Ovary (tissue), 7 donors: ENCODE measurements at regions not wholly inside any gene's neighbourhood (a gene's known extent, or its start where the extent isn't known, plus 50 kb on each side); places are given as distances from the start of the nearest gene placed in this dataset.

ENCODE experiments used
- DNase-seq, 5 donors: peaks; one replicate each; pipeline ENCODE4 v3.0.0-alpha.2; 2019 to 2020
- H3K27ac ChIP-seq, 2 donors: fragments of 200-600 bp; one replicate each; pipeline versions ENCODE4 v1.5.1 to v1.8.0; 2019 to 2022
- H3K27me3 ChIP-seq: fragments of 200-600 bp; one replicate; pipeline ENCODE4 v1.8.0; 2022
- H3K36me3 ChIP-seq: fragments of 200-600 bp; sonication (generic); one replicate; pipeline ENCODE4 v1.5.1; 2019
- H3K4me1 ChIP-seq: one replicate; pipeline ENCODE4 v1.8.1; 2013; ENCODE audit warnings: mild to moderate bottlenecking, moderate library complexity; ENCODE audit not compliant: insufficient read depth
- H3K4me3 ChIP-seq: fragments of 200-600 bp; sonication (generic); one replicate; pipeline ENCODE4 v1.5.1; 2017
- H3K9me3 ChIP-seq, 2 donors: fragments of 200-600 bp in 1 of 2; sonication (generic) in 1 of 2; one replicate each; pipeline versions ENCODE4 v1.5.1 to v1.8.1; 2013 to 2019; ENCODE audit warnings: mild to moderate bottlenecking in 1 of 2, moderate library complexity in 1 of 2
- CTCF ChIP-seq, 3 donors: fragments of 450-650 bp in 2 of 3; fragments of 200-600 bp in 1 of 3; IDR thresholded peaks; one replicate each; pipeline versions ENCODE4 v1.5.1 to v1.8.0; 2016 to 2022; ENCODE audit warnings: antibody characterized with exemption in 3 of 3, mild to moderate bottlenecking in 1 of 3
- EP300 ChIP-seq: sonication (generic); formaldehyde crosslinking; IDR thresholded peaks from one replicate; pipeline ENCODE4 v1.6.1; 2017; ENCODE audit warnings: antibody characterized with exemption
- POLR2A ChIP-seq: fragments of 450-650 bp; IDR thresholded peaks from one replicate; pipeline ENCODE4 v1.6.1; 2017; ENCODE audit warnings: antibody characterized with exemption, mild to moderate bottlenecking, moderate library complexity
- WGBS, 3 donors: extraction: QIAGEN DNeasy Blood & Tissue Kit in 1 of 3; methylation state at CpG; one replicate each; pipeline versions ENCODE4 v1.1.5 to v1.1.7; 2013 to 2017; 5-methylcytosine and 5-hydroxymethylcytosine counted together
- intact Hi-C, 4 donors: fragments of 100-400 bp; cut with DNase I; formaldehyde crosslinking; loops; one replicate each; pipeline versions ENCODE4 v1.11.0 to v1.15.1; 2022 to 2023
- donor health status: DM: no; HTN: no; CAD: no; lungs with moderate emphysema.
- donor health status: DM: no; HTN: no; CAD: no.
- donor health status: Bipolar disorder and iron deficiency.
- donor health status: DM: no; HTN: no; CAD: no.
- donor health status: DM: yes; HTN: yes; CAD: no.

- 10 to 32% (median 13%) methylated on average over 8 of the region's 8 CpGs for WGBS, 3 donors
Measured at GRCh38 chr4:38610966-38611431, 53.0 kb upstream of the KLF3 start.

GRCh38 chr4:38611676-38612075 is 52.3 kb upstream of the KLF3 start:
- 58 to 71% (median 69%) methylated on average over 3 of the region's 3 CpGs for WGBS, 3 donors
- H3K4me3 ChIP-seq: no peak overlapping the region
- no peak overlapping the region for H3K27ac ChIP-seq
- no peak for TF ChIP-seq CTCF (IDR thresholded peaks at IDR 0.05)
- TF ChIP-seq POLR2A: no peak
- TF ChIP-seq EP300: no peak
- H3K36me3 ChIP-seq: no peaks in the 10 kb centered on the region
- intact Hi-C loops: no loop called here
- no peaks in the 10 kb centered on the region for H3K27me3 ChIP-seq
- H3K9me3 ChIP-seq: no peaks in the 10 kb centered on the region
- H3K4me1 ChIP-seq: peaks cover 2% of the 10 kb centered on the region
- DNase-seq: no peak

More at GRCh38 chr4:38610966-38611431, 53.0 kb upstream of the KLF3 start:
- Histone ChIP-seq H3K4me3 (no peak overlapping the region), H3K4me1 (peaks cover 2% of the 10 kb centered on the region), H3K27me3 (no peaks in the 10 kb centered on the region), H3K36me3 (no peaks in the 10 kb centered on the region), H3K27ac (peak overlapping the region in 1 of 2 donors; percentile 41), H3K9me3 (no peaks in the 10 kb centered on the region)
- intact Hi-C loops: no loop called here
- DNase-seq: peak; percentile 24 to 52 (median 45)
- TF ChIP-seq CTCF (IDR thresholded peaks at IDR 0.05): no peak
- no peak for TF ChIP-seq EP300
- no peak for TF ChIP-seq POLR2A

GRCh38 chr4:38612646-38613414 is 51.2 kb upstream of the KLF3 start:
- DNase-seq: no peak
- WGBS, 3 donors: 75 to 78% (median 76%) methylated on average over 6 of the region's 6 CpGs
- H3K4me3 ChIP-seq: no peak overlapping the region
- H3K4me1 ChIP-seq: peaks cover 2% of the 10 kb centered on the region
- H3K27ac ChIP-seq: no peak overlapping the region
- no peaks in the 10 kb centered on the region for H3K36me3 ChIP-seq
- H3K27me3 ChIP-seq: no peaks in the 10 kb centered on the region
- intact Hi-C loops: no loop called here
- no peaks in the 10 kb centered on the region for H3K9me3 ChIP-seq
- TF ChIP-seq CTCF (IDR thresholded peaks at IDR 0.05): no peak
- TF ChIP-seq POLR2A: no peak
- no peak for TF ChIP-seq EP300
